Endothelial cell of umbilical vein (primary cell): ENCODE measurements at regions not wholly inside any gene's neighbourhood (a gene's known extent, or its start where the extent isn't known, plus 50 kb on each side); places are given as distances from the start of the nearest gene placed in this dataset.

Experiments used
- BruUV-seq: library from RNA; stranded (reverse); fragments of 400-500 nt; replicated peaks from 2 replicates; lab custom pipeline; 2021; lab: Mats Ljungman, UMichigan
- CTCF ChIA-PET: fragments of 300-600, 350-600 bp; sonication (Branson Sonifier 250); formaldehyde crosslinking; loops from one replicate; lab custom pipeline; 2021; ENCODE audit warnings: antibody characterized with exemption, inconsistent platforms; lab: Charles Lee
- POLR2A ChIA-PET: fragments of 300-600, 350-600 bp; sonication (Branson Sonifier 250); formaldehyde crosslinking; loops from one replicate; lab custom pipeline; 2021; ENCODE audit warnings: antibody characterized with exemption, inconsistent platforms; lab: Charles Lee
- DNase-seq: peaks from one replicate; pipeline ENCODE4 v3.0.0-alpha.2; 2011; ENCODE audit warnings: low read depth, low spot score
- FAIRE-seq: peaks from 2 replicates; lab custom pipeline; 2011; peaks lifted over from hg19 to GRCh38; lab: Jason Lieb, UNC
- H2AFZ ChIP-seq: 2 replicates; pipeline ENCODE4 v1.6.0; 2012; ENCODE audit warnings: low read depth, low read length, control low read depth, inconsistent platforms
- H3K27ac ChIP-seq: 2 replicates; pipeline ENCODE4 v1.5.1; 2011; ENCODE audit warnings: low read depth, mild to moderate bottlenecking, control low read depth, low read length, moderate library complexity; ENCODE audit not compliant: insufficient read depth
- H3K27me3 ChIP-seq, 2 experiments: 2 replicates each; pipeline versions ENCODE4 v1.6.0 to v1.6.1; 2011; ENCODE audit warnings: low read length in 2 of 2, mixed read lengths in 1 of 2; ENCODE audit not compliant: control insufficient read depth in 2 of 2, insufficient read depth in 2 of 2
- H3K36me3 ChIP-seq, 2 experiments: 2 replicates in 1 of 2; 3 replicates in 1 of 2; pipeline ENCODE4 v1.5.1; 2011; ENCODE audit warnings: low read length in 2 of 2, mild to moderate bottlenecking in 1 of 2, moderate library complexity in 1 of 2; ENCODE audit not compliant: control insufficient read depth in 2 of 2, insufficient read depth in 2 of 2; ENCODE audit errors: extremely low read depth in 1 of 2
- H3K4me1 ChIP-seq: 3 replicates; pipeline ENCODE4 v1.5.1; 2011; ENCODE audit warnings: mild to moderate bottlenecking, low read length; ENCODE audit not compliant: control insufficient read depth, insufficient read depth; ENCODE audit errors: extremely low read depth
- H3K4me2 ChIP-seq: 2 replicates; pipeline ENCODE4 v1.6.1; 2011; ENCODE audit warnings: low read length, control low read depth, mixed read lengths; ENCODE audit not compliant: insufficient read depth
- H3K4me3 ChIP-seq, 3 experiments: fragments of 200-600 bp in 1 of 3; sonication (generic), shearing (Covaris generic) in 1 of 3; replicated peaks in 1 of 3; 2 replicates each; pipeline ENCODE4 v1.5.1; 2011 to 2016; ENCODE audit warnings: control low read depth in 3 of 3, low read length in 3 of 3, mild to moderate bottlenecking in 2 of 3, inconsistent platforms in 1 of 3, low read depth in 1 of 3, moderate library complexity in 1 of 3; ENCODE audit not compliant: insufficient read depth in 1 of 3
- H3K79me2 ChIP-seq: 2 replicates; pipeline ENCODE4 v1.6.0; 2012; ENCODE audit warnings: low read length, inconsistent platforms; ENCODE audit not compliant: control insufficient read depth, insufficient read depth
- H3K9ac ChIP-seq: replicated peaks from 2 replicates; pipeline ENCODE3; 2011; ENCODE audit warnings: low read length, control low read depth; ENCODE audit not compliant: insufficient read depth; ENCODE audit errors: extremely low read depth
- H3K9me1 ChIP-seq: replicated peaks from 3 replicates; pipeline ENCODE4 v1.6.0; 2011; ENCODE audit warnings: mild to moderate bottlenecking, low read length; ENCODE audit not compliant: control insufficient read depth, insufficient read depth; ENCODE audit errors: extremely low read depth
- H3K9me3 ChIP-seq: replicated peaks from 2 replicates; pipeline ENCODE4 v1.5.1; 2012; ENCODE audit warnings: low read length, inconsistent platforms; ENCODE audit not compliant: control insufficient read depth, insufficient read depth
- H4K20me1 ChIP-seq: replicated peaks from 2 replicates; pipeline ENCODE3; 2011; ENCODE audit warnings: mild to moderate bottlenecking, low read length; ENCODE audit not compliant: control insufficient read depth, insufficient read depth; ENCODE audit errors: extremely low read depth
- EZH2 ChIP-seq: IDR thresholded peaks from 2 replicates; pipeline ENCODE4 v1.6.1; 2012; ENCODE audit warnings: borderline replicate concordance, low read depth, mild to moderate bottlenecking, moderate library complexity, low read length, inconsistent platforms; ENCODE audit not compliant: severe bottlenecking
- GATA2 ChIP-seq: IDR thresholded peaks from 2 replicates; pipeline ENCODE4 v1.7.0; 2011; ENCODE audit warnings: low read depth, mild to moderate bottlenecking, moderate library complexity, mixed read lengths, low read length; ENCODE audit not compliant: insufficient read length, insufficient read depth
- JUN ChIP-seq: IDR thresholded peaks from 2 replicates; pipeline ENCODE4 v1.6.1; 2011; ENCODE audit warnings: borderline replicate concordance, low read depth; ENCODE audit not compliant: insufficient read length, insufficient read depth
- MYC ChIP-seq: IDR thresholded peaks from one replicate; pipeline ENCODE4 v1.6.1; 2011; ENCODE audit warnings: mild to moderate bottlenecking, low read depth, low read length
- POLR2A ChIP-seq: IDR thresholded peaks from 2 replicates; pipeline ENCODE4 v1.6.1; 2012; ENCODE audit warnings: low read depth, mild to moderate bottlenecking, control low read depth, low read length
- POLR2AphosphoS5 ChIP-seq: IDR thresholded peaks from 2 replicates; pipeline ENCODE4 v1.6.1; 2012; ENCODE audit warnings: low read depth, mild to moderate bottlenecking, control low read depth, low read length, moderate library complexity; ENCODE audit not compliant: insufficient read depth
- dilution Hi-C: fragments of 300-500 bp; cut with MboI; formaldehyde crosslinking; loops from one replicate; pipeline ENCODE4 v1.15.0; 2019; ENCODE audit warnings: low sequenced_read_pairs; ENCODE audit not compliant: extremely low pct_ligation_motif_present
- intact Hi-C: fragments of 100-400 bp; cut with micrococcal nuclease; formaldehyde crosslinking; loops from one replicate; pipeline ENCODE4 v1.10.0; 2022
- TF ChIP-seq, protein P1 (sequence below): IDR thresholded peaks from 2 replicates; pipeline ENCODE4 v1.6.1; 2011; ENCODE audit not compliant: insufficient read depth, insufficient read length
- TF ChIP-seq, protein P2 (sequence below), 2 donors: IDR thresholded peaks; 1 replicate in 1 of 2; 2 replicates in 1 of 2; pipeline ENCODE4 v1.5.1; 2011; ENCODE audit warnings: low read length in 2 of 2, mild to moderate bottlenecking in 2 of 2, moderate library complexity in 2 of 2, control low read depth in 1 of 2, inconsistent platforms in 1 of 2, low read depth in 1 of 2; ENCODE audit not compliant: insufficient read depth in 1 of 2; ENCODE audit errors: extremely low read depth in 1 of 2

DNA sequence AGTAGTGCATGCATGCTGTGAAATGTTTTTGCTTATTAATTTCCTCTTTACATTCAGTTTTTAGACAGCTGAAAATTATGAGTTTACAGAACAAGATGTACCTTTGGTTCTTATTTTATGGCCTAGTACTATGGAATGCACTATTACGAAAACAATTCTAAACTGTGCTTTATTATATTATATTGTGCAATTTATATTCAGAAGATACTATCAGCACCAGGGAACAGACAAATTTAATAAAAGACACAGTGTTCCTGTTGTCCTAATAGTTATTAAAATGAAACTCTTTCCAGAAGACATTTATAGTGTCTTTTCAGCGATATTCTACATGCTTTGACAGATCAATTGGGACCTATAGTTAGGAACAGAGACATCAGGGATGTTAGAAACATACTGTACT is 427.3 kb downstream of the BTG1 start:
- no peak for FAIRE-seq
- TF ChIP-seq, protein P1, sequence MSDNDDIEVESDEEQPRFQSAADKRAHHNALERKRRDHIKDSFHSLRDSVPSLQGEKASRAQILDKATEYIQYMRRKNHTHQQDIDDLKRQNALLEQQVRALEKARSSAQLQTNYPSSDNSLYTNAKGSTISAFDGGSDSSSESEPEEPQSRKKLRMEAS = no peak
- no peak for TF ChIP-seq MYC
- TF ChIP-seq, protein P2, sequence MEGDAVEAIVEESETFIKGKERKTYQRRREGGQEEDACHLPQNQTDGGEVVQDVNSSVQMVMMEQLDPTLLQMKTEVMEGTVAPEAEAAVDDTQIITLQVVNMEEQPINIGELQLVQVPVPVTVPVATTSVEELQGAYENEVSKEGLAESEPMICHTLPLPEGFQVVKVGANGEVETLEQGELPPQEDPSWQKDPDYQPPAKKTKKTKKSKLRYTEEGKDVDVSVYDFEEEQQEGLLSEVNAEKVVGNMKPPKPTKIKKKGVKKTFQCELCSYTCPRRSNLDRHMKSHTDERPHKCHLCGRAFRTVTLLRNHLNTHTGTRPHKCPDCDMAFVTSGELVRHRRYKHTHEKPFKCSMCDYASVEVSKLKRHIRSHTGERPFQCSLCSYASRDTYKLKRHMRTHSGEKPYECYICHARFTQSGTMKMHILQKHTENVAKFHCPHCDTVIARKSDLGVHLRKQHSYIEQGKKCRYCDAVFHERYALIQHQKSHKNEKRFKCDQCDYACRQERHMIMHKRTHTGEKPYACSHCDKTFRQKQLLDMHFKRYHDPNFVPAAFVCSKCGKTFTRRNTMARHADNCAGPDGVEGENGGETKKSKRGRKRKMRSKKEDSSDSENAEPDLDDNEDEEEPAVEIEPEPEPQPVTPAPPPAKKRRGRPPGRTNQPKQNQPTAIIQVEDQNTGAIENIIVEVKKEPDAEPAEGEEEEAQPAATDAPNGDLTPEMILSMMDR (IDR thresholded peaks at IDR 0.05; ENCODE audit: extremely low read depth in 1 of 2, insufficient read depth in 1 of 2, low read depth in 1 of 2, low read length in 2 of 2) = no peak
- no peak for TF ChIP-seq JUN
- no peak for TF ChIP-seq EZH2
- TF ChIP-seq POLR2A = no peak
- TF ChIP-seq GATA2 = no peak
- TF ChIP-seq POLR2AphosphoS5 = no peak
- H3K4me2 ChIP-seq = no peak overlapping the region

More for the DNA sequence above, 427.3 kb downstream of the BTG1 start:
- dilution Hi-C loops (no loop called here), intact Hi-C loops (no loop called here)
- no peaks in the 10 kb centered on the region for H3K9me3 ChIP-seq
- H3K4me3 ChIP-seq = no peak overlapping the region
- no peaks in the 10 kb centered on the region for H3K9me1 ChIP-seq
- POLR2A ChIA-PET = no interaction called here
- no peak overlapping the region for H3K9ac ChIP-seq
- no peaks in the 10 kb centered on the region for H4K20me1 ChIP-seq
- H3K4me1 ChIP-seq = no peaks in the 10 kb centered on the region
- no peak overlapping the region for H3K27ac ChIP-seq
- no peaks in the 10 kb centered on the region for H3K36me3 ChIP-seq
- BruUV-seq = no TSS peak
- H3K79me2 ChIP-seq = no peaks in the 10 kb centered on the region
- CTCF ChIA-PET = no interaction called here
- no peak for DNase-seq
- H2AFZ ChIP-seq = no peak overlapping the region
- peaks cover 2% of the 10 kb centered on the region in 2 experiments for H3K27me3 ChIP-seq
